Hematopoietic multipotent progenitor cell (in vitro differentiated cells): ENCODE measurements at regions not wholly inside any gene's neighbourhood (a gene's known extent, or its start where the extent isn't known, plus 50 kb on each side); places are given as distances from the start of the nearest gene placed in this dataset.
"Not testable (repeated sequence)": the region's sequence is repeated elsewhere in the genome, so short reads cannot be mapped to it uniquely, and the experiment has no call there.

Experiments
- DNase-seq, 3 donors: peaks; one replicate each; pipeline ENCODE4 v3.0.0-alpha.2; 2011 to 2015; ENCODE audit warnings: low read depth in 2 of 3, low spot score in 2 of 3

GRCh38 chr12:40172879-40173278 is 51.9 kb upstream of the LRRK2 start:
- DNase-seq, result no peak

DNA sequence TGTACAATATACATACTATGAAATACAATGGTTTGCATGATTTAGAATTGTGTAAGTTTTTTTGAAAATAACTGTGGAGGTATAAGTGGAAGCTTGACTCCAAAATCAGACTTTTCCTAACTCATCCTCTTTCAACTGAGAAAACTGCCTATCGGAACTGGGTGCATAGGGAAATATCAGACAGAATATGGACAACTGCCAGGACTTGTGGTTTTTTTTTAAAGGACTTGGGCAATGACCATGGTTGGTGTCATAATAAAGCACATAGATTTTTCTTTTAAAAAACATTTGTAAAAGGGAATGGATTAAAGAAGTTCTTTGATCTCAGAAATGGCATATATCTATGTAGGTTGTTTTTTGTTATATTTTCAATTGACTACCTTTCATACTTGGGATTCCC is 53.3 kb upstream of the LRRK2 start:
- no peak for DNase-seq

GRCh38 chr12:40171066-40171465 is 53.7 kb upstream of the LRRK2 start:
- no peak for DNase-seq

DNA sequence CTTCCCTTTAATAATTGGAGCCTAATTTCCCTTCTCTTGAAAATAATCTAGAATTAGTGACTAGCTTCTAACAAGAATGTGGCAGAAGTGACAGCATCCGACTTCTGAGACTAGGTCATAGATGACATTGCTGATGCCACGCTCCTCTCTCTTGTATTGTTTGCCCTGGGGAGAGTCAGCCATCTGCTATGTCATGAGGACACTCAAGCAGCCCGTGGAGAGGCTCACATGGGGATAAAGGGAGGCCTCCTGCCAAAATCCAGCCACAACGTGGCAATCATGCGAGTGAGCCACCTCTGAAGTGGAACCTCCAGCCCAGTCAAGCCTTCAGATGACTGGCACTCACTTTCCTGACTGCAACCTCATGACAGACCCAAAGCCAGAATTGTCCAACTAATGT is 54.2 kb upstream of the LRRK2 start:
- no peak for DNase-seq

DNA sequence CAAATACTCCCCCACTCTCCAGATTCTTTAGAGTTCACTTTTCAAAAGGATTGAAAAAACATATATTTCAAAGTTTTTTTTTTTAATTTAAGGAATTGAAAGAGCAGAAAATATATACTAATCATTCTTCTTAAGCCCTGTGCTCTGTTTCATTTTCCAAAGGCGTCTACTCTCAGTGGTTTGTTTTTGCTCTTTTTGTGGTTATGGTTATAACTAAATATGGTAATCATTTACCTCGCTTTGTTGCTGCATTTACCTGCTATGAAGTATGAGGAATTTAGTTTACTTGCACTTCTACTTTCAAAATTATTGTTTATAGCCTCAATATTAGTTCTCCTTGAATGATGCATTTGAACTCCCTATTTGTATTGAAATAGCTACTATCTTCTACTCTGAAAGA is 55.9 kb upstream of the LRRK2 start:
- DNase-seq, result no peak

DNA sequence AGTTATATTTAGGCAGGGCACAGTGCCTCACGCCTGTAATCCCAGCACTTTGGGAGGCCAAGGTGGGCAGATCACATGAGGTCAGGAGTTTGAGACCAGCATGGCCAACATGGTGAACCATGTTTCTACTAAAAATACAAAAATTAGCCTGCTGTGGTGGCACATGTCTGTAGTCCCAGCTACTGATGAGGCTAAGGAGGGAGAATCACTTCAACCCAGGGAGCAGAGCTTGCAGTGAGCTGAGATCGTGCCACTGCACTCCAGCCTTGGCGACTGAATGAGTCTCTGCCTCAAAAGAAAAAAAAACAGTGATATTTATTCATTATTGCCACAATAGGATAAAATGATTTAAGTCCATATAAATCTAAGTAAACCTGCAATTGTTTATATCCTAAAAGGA is 56.4 kb upstream of the LRRK2 start:
- DNase-seq, result not testable (repeated sequence)

GRCh38 chr12:40168001-40168400 is 56.8 kb upstream of the LRRK2 start:
- DNase-seq, result no peak

DNA sequence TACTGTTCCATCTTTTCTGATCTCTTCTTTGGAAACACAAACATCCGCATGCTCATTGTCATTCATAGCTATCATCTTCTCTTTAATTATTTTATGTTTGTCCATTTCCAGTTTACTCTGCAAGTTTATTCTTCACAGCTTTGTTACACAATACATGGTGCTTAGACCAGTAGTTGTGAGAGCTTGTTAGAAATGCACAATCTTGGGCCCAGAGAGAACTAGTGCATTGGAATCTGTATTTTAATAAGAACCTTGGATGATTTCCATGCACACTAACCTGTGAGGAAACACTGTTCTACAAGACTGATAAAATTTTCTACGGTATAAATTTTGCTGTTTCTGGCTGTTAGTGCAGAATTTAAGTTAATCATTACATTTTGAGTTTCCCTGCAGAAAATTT is 59.3 kb upstream of the SLC2A13 start:
- DNase-seq, result no peak

- no peak for DNase-seq
Measured at GRCh38 chr12:40164034-40164433, 58.2 kb upstream of the SLC2A13 start.

GRCh38 chr12:40162033-40162432 is 56.2 kb upstream of the SLC2A13 start:
- no peak for DNase-seq

DNA sequence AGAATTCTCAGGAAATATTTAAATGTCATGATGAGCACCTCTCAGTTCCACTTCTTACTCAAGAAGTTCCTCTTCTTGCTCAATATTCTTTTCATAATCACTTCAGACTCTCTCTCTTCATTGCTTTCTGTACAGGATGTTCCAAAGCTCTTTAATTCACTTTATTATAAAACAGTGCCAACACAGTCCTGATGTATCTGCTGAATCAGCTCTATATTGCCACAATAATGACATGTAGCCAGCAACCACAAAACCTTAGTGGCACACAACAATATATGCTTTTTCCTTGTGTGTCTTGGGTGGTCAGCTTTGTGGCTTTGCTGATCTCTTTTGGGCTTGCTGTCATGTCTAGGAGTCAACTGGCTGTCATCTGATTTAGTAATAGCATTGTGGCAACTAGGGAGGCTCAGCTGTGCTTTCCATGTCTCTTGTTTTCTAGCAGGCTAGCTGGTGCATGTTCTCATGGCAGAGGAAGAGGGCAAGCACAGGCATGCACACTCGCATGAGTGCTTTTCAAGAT is 52.8 kb upstream of the SLC2A13 start:
- no peak for DNase-seq

- no peak for DNase-seq
Measured at GRCh38 chr12:40157336-40157735, 51.5 kb upstream of the SLC2A13 start.

GRCh38 chr12:40156021-40156764 is 50.3 kb upstream of the SLC2A13 start:
- DNase-seq, result peak in 1 of 3 donors; percentile 18
